Loucy (cell line): ENCODE measurements at regions not wholly inside any gene's neighbourhood (a gene's known extent, or its start where the extent isn't known, plus 50 kb on each side); places are given as distances from the start of the nearest gene placed in this dataset.

Source experiments
- CTCF ChIP-seq: fragments of 200-600 bp; sonication (generic); conservative IDR thresholded peaks from 2 replicates; pipeline ENCODE4 v1.5.1; 2014; ENCODE audit warnings: mild to moderate bottlenecking, antibody characterized with exemption, low read length
- EZH2phosphoT487 ChIP-seq: fragments of 200-600 bp; IDR thresholded peaks from 2 replicates; pipeline ENCODE4 v1.6.1; 2018; ENCODE audit warnings: antibody characterized with exemption, mild to moderate bottlenecking, moderate library complexity, borderline replicate concordance

DNA sequence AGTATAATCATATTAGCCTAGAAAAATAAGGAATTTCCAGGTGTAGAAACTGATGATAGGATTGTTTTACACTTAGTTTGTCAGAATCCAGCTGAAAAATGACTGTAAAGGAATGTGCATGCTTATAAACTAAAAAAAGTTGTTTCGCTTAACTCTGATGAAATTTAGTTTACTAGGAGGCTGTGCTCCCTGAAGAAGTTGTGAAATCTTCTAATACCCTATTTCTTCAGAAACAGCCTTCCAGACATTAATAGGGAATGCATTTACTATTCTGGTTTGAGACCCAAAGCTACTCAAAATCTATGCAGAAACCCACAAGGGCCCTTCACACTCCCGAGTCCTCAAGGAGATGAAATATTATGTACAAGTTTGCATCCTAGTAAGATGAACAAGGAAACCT, 105.5 kb upstream of the SSTR4 start:
- TF ChIP-seq CTCF (no peak), EZH2phosphoT487 (no peak)
